ENCODE measurements at regions not wholly inside any gene's neighbourhood (a gene's known extent, or its start where the extent isn't known, plus 50 kb on each side); places are given as distances from the start of the nearest gene placed in this dataset.

DNA sequence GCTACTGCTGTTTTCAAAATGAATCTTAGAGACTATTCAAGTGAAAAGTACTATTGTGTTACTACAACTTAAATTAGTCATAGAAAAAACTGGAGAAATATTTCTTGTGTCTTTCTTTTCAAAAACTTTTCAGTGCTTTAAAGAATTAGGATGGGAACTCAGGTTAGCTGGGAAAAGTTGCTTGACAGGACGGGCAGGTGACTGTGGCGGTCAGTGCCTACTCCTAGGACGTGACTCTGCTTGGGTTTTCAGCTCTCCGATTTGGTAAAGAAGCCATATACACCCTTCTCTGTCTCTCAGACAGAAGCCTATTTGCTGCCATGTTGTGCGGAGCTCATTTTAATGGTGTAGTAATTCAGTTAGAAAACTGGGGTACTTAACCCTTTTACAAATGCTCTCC lies 89.8 kb upstream of the CACNA2D3 start:
- no peak overlapping the region for H2AFZ ChIP-seq (ENCODE audit: low read length)
- H3K4me1 ChIP-seq (ENCODE audit: low read length), result no peaks in the 10 kb centered on the region
- TF ChIP-seq EZH2 (optimal IDR thresholded peaks at IDR 0.05; ENCODE audit: low read depth, low read length), result no peak
- TF ChIP-seq, protein P1, sequence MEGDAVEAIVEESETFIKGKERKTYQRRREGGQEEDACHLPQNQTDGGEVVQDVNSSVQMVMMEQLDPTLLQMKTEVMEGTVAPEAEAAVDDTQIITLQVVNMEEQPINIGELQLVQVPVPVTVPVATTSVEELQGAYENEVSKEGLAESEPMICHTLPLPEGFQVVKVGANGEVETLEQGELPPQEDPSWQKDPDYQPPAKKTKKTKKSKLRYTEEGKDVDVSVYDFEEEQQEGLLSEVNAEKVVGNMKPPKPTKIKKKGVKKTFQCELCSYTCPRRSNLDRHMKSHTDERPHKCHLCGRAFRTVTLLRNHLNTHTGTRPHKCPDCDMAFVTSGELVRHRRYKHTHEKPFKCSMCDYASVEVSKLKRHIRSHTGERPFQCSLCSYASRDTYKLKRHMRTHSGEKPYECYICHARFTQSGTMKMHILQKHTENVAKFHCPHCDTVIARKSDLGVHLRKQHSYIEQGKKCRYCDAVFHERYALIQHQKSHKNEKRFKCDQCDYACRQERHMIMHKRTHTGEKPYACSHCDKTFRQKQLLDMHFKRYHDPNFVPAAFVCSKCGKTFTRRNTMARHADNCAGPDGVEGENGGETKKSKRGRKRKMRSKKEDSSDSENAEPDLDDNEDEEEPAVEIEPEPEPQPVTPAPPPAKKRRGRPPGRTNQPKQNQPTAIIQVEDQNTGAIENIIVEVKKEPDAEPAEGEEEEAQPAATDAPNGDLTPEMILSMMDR (IDR thresholded peaks at IDR 0.05; ENCODE audit: low read length), result no peak
- TF ChIP-seq EZH2phosphoT487 (IDR thresholded peaks at IDR 0.05; ENCODE audit: low read length), result no peak
- H3K4me3 ChIP-seq (ENCODE audit: low read length), result no peak overlapping the region
- no peaks in the 10 kb centered on the region for H3K9me3 ChIP-seq (replicated peaks; ENCODE audit: insufficient read depth, low read length)
- no peak overlapping the region for H3K9ac ChIP-seq (ENCODE audit: low read length)
- H3K27ac ChIP-seq (ENCODE audit: low read length), result no peak overlapping the region
- H3K4me2 ChIP-seq (ENCODE audit: low read depth, low read length), result no peak overlapping the region
- H3K36me3 ChIP-seq (replicated peaks; ENCODE audit: insufficient read depth, low read length), result no peaks in the 10 kb centered on the region
- no peaks in the 10 kb centered on the region for H3K79me2 ChIP-seq (ENCODE audit: low read length)
- DNase-seq, result no peak
- H3K9me2 ChIP-seq (replicated peaks; ENCODE audit: insufficient read depth, low read length), result no peaks in the 10 kb centered on the region
- H3K27me3 ChIP-seq (replicated peaks; ENCODE audit: insufficient read depth, low read length), result no peaks in the 10 kb centered on the region
- no peaks in the 10 kb centered on the region for H4K20me1 ChIP-seq (ENCODE audit: insufficient read depth, low read length)
- H3F3A ChIP-seq (ENCODE audit: insufficient read depth, low read length), result no peaks in the 10 kb centered on the region

- TF ChIP-seq EZH2phosphoT487 (IDR thresholded peaks at IDR 0.05; ENCODE audit: low read length) (no peak), EZH2 (optimal IDR thresholded peaks at IDR 0.05; ENCODE audit: low read depth, low read length) (no peak)
- TF ChIP-seq, protein P1 (IDR thresholded peaks at IDR 0.05; ENCODE audit: low read length), result no peak
- Histone ChIP-seq H3K9me3 (replicated peaks; ENCODE audit: insufficient read depth, low read length) (no peaks in the 10 kb centered on the region), H3K79me2 (ENCODE audit: low read length) (no peaks in the 10 kb centered on the region), H3K4me2 (ENCODE audit: low read depth, low read length) (no peak overlapping the region), H3K4me3 (ENCODE audit: low read length) (no peak overlapping the region), H2AFZ (ENCODE audit: low read length) (no peak overlapping the region), H3K27ac (ENCODE audit: low read length) (no peak overlapping the region), H3K9ac (ENCODE audit: low read length) (no peak overlapping the region), H3K9me2 (replicated peaks; ENCODE audit: insufficient read depth, low read length) (no peaks in the 10 kb centered on the region), H3K4me1 (ENCODE audit: low read length) (no peaks in the 10 kb centered on the region), H3F3A (ENCODE audit: insufficient read depth, low read length) (no peaks in the 10 kb centered on the region), H3K36me3 (replicated peaks; ENCODE audit: insufficient read depth, low read length) (no peaks in the 10 kb centered on the region), H3K27me3 (replicated peaks; ENCODE audit: insufficient read depth, low read length) (no peaks in the 10 kb centered on the region), H4K20me1 (ENCODE audit: insufficient read depth, low read length) (no peaks in the 10 kb centered on the region)
- no peak for DNase-seq
Observed at GRCh38 chr3:54028372-54028771, 94.0 kb upstream of the CACNA2D3 start.

- Histone ChIP-seq H4K20me1 (ENCODE audit: insufficient read depth, low read length) (no peaks in the 10 kb centered on the region), H3K27ac (ENCODE audit: low read length) (no peak overlapping the region), H3F3A (ENCODE audit: insufficient read depth, low read length) (no peaks in the 10 kb centered on the region), H2AFZ (ENCODE audit: low read length) (no peak overlapping the region), H3K4me1 (ENCODE audit: low read length) (no peaks in the 10 kb centered on the region), H3K4me3 (ENCODE audit: low read length) (no peak overlapping the region), H3K9me2 (replicated peaks; ENCODE audit: insufficient read depth, low read length) (no peaks in the 10 kb centered on the region), H3K27me3 (replicated peaks; ENCODE audit: insufficient read depth, low read length) (no peaks in the 10 kb centered on the region), H3K9ac (ENCODE audit: low read length) (no peak overlapping the region), H3K9me3 (replicated peaks; ENCODE audit: insufficient read depth, low read length) (no peaks in the 10 kb centered on the region), H3K79me2 (ENCODE audit: low read length) (no peaks in the 10 kb centered on the region), H3K36me3 (replicated peaks; ENCODE audit: insufficient read depth, low read length) (no peaks in the 10 kb centered on the region), H3K4me2 (ENCODE audit: low read depth, low read length) (no peak overlapping the region)
- DNase-seq, result no peak
- TF ChIP-seq EZH2phosphoT487 (IDR thresholded peaks at IDR 0.05; ENCODE audit: low read length) (no peak), EZH2 (optimal IDR thresholded peaks at IDR 0.05; ENCODE audit: low read depth, low read length) (no peak)
- TF ChIP-seq, protein P1 (IDR thresholded peaks at IDR 0.05; ENCODE audit: low read length), result no peak
Observed at GRCh38 chr3:54026543-54026942, 95.8 kb upstream of the CACNA2D3 start.

All from MM.1S (cell line).